K562 (cell line): ENCODE measurements at regions not wholly inside any gene's neighbourhood (a gene's known extent, or its start where the extent isn't known, plus 50 kb on each side); places are given as distances from the start of the nearest gene placed in this dataset.

Experiments
- ATAC-seq: fragments of 200-7000 bp; cut with Tn5 transposase; 3 replicates; pipeline ENCODE4 v1.9.1; 2020; ENCODE audit warnings: moderate library complexity
- BruUV-seq: library from RNA; stranded (reverse); fragments of 400-500 nt; replicated peaks from 2 replicates; lab custom pipeline; 2021; lab: Mats Ljungman, UMichigan
- CTCF ChIA-PET: fragments of 300-600 bp; formaldehyde crosslinking; extraction: SDS; loops from one replicate; lab custom pipeline; 2021; ENCODE audit warnings: low intra/inter-chr PET ratio; lab: Yijun Ruan, JAX
- POLR2A ChIA-PET: fragments of 300-600, 350-650 bp; sonication (Branson Sonifier 250); formaldehyde crosslinking; extraction: SDS; loops from one replicate; lab custom pipeline; 2021; ENCODE audit warnings: antibody characterized with exemption, inconsistent platforms; lab: Yijun Ruan, JAX
- DNase-seq, 4 experiments: peaks; one replicate each; pipeline versions ENCODE4 v3.0.0 to v3.0.0-alpha.2; 2011 to 2018; ENCODE audit warnings: low spot score in 3 of 4, mixed read lengths in 3 of 4; ENCODE audit errors: extremely low read depth in 1 of 4
- FAIRE-seq: peaks from 2 replicates; lab custom pipeline; 2011; peaks lifted over from hg19 to GRCh38; lab: Jason Lieb, UNC
- H2AFZ ChIP-seq: 2 replicates; pipeline ENCODE4 v1.6.0; 2011; ENCODE audit warnings: low read depth, low read length, control low read depth, inconsistent platforms
- H3K27ac ChIP-seq: fragments of 200-600 bp; 3 replicates; pipeline ENCODE4 v1.8.0; 2011; ENCODE audit warnings: low read depth, mild to moderate bottlenecking, control low read depth, inconsistent platforms, low read length, moderate library complexity, mixed read lengths; ENCODE audit errors: extremely low read depth
- H3K27me3 ChIP-seq, 2 experiments: fragments of 300-600 bp in 1 of 2; 2 replicates in 1 of 2; 3 replicates in 1 of 2; pipeline versions ENCODE4 v1.6.0 to v1.8.0; 2011; ENCODE audit warnings: inconsistent platforms in 2 of 2, low read length in 2 of 2, mild to moderate bottlenecking in 1 of 2, mixed read lengths in 1 of 2, moderate library complexity in 1 of 2; ENCODE audit not compliant: control insufficient read depth in 2 of 2, insufficient read depth in 2 of 2
- H3K36me3 ChIP-seq: fragments of 300-600 bp; 3 replicates; pipeline ENCODE4 v1.8.0; 2011; ENCODE audit warnings: mild to moderate bottlenecking, low read length, inconsistent platforms; ENCODE audit not compliant: control insufficient read depth, insufficient read depth
- H3K4me1 ChIP-seq, 2 experiments: fragments of 200-600 bp in 1 of 2; replicated peaks in 1 of 2; 2 replicates in 1 of 2; 3 replicates in 1 of 2; pipeline versions ENCODE4 v1.5.1 to v1.8.0; 2011; ENCODE audit warnings: inconsistent platforms in 2 of 2, low read length in 2 of 2, mild to moderate bottlenecking in 1 of 2, mixed read lengths in 1 of 2, moderate library complexity in 1 of 2; ENCODE audit not compliant: control insufficient read depth in 2 of 2, insufficient read depth in 2 of 2
- H3K4me2 ChIP-seq: 2 replicates; pipeline ENCODE4 v1.6.1; 2011; ENCODE audit warnings: low read length, control low read depth, inconsistent platforms, mixed read lengths; ENCODE audit not compliant: insufficient read depth
- H3K4me3 ChIP-seq: fragments of 200-600 bp; sonication (generic), shearing (Covaris generic); 2 replicates; pipeline ENCODE4 v1.5.1; 2016; ENCODE audit warnings: control low read depth, inconsistent platforms
- H3K79me2 ChIP-seq: fragments of 200-600 bp; 3 replicates; pipeline ENCODE4 v1.8.0; 2011; ENCODE audit warnings: low read length, inconsistent platforms; ENCODE audit not compliant: control insufficient read depth, insufficient read depth
- H3K9ac ChIP-seq, 2 experiments: 2 replicates each; pipeline versions ENCODE4 v1.6.0 to v1.6.1; 2011; ENCODE audit warnings: low read depth in 2 of 2, low read length in 2 of 2, control low read depth in 1 of 2, inconsistent platforms in 1 of 2, mild to moderate bottlenecking in 1 of 2, mixed read lengths in 1 of 2; ENCODE audit not compliant: insufficient read depth in 1 of 2
- H3K9me1 ChIP-seq: one replicate; pipeline ENCODE4 v1.6.0; 2011; ENCODE audit warnings: inconsistent platforms, mild to moderate bottlenecking, low read length, moderate library complexity; ENCODE audit not compliant: control insufficient read depth, insufficient read depth
- H3K9me3 ChIP-seq: replicated peaks from 2 replicates; pipeline ENCODE4 v1.5.1; 2011; ENCODE audit warnings: low read depth, low read length, inconsistent platforms; ENCODE audit not compliant: control insufficient read depth, insufficient read depth
- H4K20me1 ChIP-seq: replicated peaks from 2 replicates; pipeline ENCODE4 v1.6.1; 2011; ENCODE audit warnings: low read length, inconsistent platforms, mixed read lengths; ENCODE audit not compliant: control insufficient read depth, insufficient read depth
- BDP1 ChIP-seq: IDR thresholded peaks from 3 replicates; pipeline ENCODE4 v1.6.1; 2011; ENCODE audit not compliant: insufficient read length, insufficient read depth
- CEBPB ChIP-seq: fragments of 450-650 bp; IDR thresholded peaks from 2 replicates; pipeline ENCODE4 v1.6.1; 2016; ENCODE audit warnings: missing genetic modification characterization, missing compliant biosample characterization
- FOXJ3 ChIP-seq: sonication (generic); formaldehyde crosslinking; IDR thresholded peaks from 2 replicates; pipeline ENCODE4 v1.4.0; 2020; ENCODE audit warnings: mild to moderate bottlenecking, missing genetic modification reagents
- PHF21A ChIP-seq: fragments of 450-650 bp; IDR thresholded peaks from 2 replicates; pipeline ENCODE4 v1.6.1; 2017; ENCODE audit warnings: low read depth, borderline replicate concordance
- SAFB2 ChIP-seq: fragments of 200-400 bp; formaldehyde crosslinking; IDR thresholded peaks from 2 replicates; pipeline ENCODE4 v1.6.1; 2018; ENCODE audit warnings: borderline replicate concordance, low read length, low read depth, moderate library complexity; ENCODE audit not compliant: severe bottlenecking
- WGBS: fragments of 100-300 bp; shearing (Covaris generic); methylation state at CpG from one replicate; pipeline ENCODE4 v1.1.6; 2016; ENCODE audit warnings: low coverage, mixed read lengths; ENCODE audit not compliant: insufficient coverage; ENCODE audit errors: missing lambda C conversion rate; 5-methylcytosine and 5-hydroxymethylcytosine counted together
- in situ Hi-C: fragments of 300-500 bp; cut with MboI; formaldehyde crosslinking; loops from 4 replicates; pipeline ENCODE4 v1.15.0; 2018; ENCODE audit warnings: inconsistent platforms, mixed read lengths
- intact Hi-C: fragments of 100-400 bp; cut with micrococcal nuclease; formaldehyde crosslinking; loops from 2 replicates; pipeline ENCODE4 v1.14.2; 2022
- TF ChIP-seq, protein P1 (sequence below): sonication (generic); formaldehyde crosslinking; IDR thresholded peaks from 2 replicates; pipeline ENCODE4 v1.4.0; 2020; ENCODE audit warnings: mild to moderate bottlenecking, missing genetic modification reagents

DNA sequence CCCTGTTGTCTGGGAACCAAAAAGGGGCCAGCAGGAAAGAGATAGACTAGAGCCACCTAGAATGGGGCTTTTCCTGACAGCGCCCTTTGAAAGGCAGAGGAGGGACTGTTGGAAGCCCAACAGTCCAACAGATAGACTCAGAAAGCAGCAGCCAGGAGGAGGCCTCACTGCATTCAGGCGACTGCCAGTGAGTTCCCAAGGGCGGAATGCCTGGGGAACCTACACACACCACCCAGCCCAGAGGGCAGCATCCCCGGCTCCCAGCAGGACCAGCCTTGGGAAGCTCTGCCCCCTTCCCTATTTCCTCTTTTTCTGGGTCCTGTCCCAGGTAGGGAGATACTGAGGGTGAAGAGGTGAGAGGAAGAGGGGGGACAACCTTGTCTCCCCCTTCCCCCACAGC, 192.4 kb upstream of the KLF4 start:
- ATAC-seq (no peak), DNase-seq (no peak), FAIRE-seq (no peak)
- no peak overlapping the region for H2AFZ ChIP-seq
- BruUV-seq, result no TSS peak
- H3K9ac ChIP-seq, result no peak overlapping the region
- no peak overlapping the region for H3K4me2 ChIP-seq
- H4K20me1 ChIP-seq, result no peaks in the 10 kb centered on the region
- no peaks in the 10 kb centered on the region for H3K9me3 ChIP-seq
- peaks cover 4 to 23% of the 10 kb centered on the region in 2 experiments; a peak in 3 of 5 replicates for H3K27me3 ChIP-seq
- H3K4me1 ChIP-seq, result no peaks in the 10 kb centered on the region; a peak in 1 of 5 replicates
- in situ Hi-C loops, result no loop called here
- 0% methylated on average over 4 of the region's 4 CpGs for WGBS
- CTCF ChIA-PET, result no interaction called here
- TF ChIP-seq SAFB2 (no peak), FOXJ3 (CRISPR knock-in tag) (no peak), CEBPB (tag) (no peak), BDP1 (no peak), PHF21A (no peak)
- TF ChIP-seq, protein P1, sequence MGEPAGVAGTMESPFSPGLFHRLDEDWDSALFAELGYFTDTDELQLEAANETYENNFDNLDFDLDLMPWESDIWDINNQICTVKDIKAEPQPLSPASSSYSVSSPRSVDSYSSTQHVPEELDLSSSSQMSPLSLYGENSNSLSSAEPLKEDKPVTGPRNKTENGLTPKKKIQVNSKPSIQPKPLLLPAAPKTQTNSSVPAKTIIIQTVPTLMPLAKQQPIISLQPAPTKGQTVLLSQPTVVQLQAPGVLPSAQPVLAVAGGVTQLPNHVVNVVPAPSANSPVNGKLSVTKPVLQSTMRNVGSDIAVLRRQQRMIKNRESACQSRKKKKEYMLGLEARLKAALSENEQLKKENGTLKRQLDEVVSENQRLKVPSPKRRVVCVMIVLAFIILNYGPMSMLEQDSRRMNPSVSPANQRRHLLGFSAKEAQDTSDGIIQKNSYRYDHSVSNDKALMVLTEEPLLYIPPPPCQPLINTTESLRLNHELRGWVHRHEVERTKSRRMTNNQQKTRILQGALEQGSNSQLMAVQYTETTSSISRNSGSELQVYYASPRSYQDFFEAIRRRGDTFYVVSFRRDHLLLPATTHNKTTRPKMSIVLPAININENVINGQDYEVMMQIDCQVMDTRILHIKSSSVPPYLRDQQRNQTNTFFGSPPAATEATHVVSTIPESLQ (CRISPR knock-in tag), result no peak
- TF ChIP-seq, all 486 proteins: peak for 0
- Histone ChIP-seq H3K9me1 (no peaks in the 10 kb centered on the region), H3K4me3 (no peak overlapping the region), H3K36me3 (no peaks in the 10 kb centered on the region), H3K79me2 (no peaks in the 10 kb centered on the region), H3K27ac (no peak overlapping the region)
- POLR2A ChIA-PET, result interaction anchor here (0.6 kb wide), 1 partner anchor 13 kb away, joined by 4 read pairs; no protein-coding TSS in a partner anchor
- intact Hi-C loops, result no loop called here
